ENCODE measurements at regions not wholly inside any gene's neighbourhood (a gene's known extent, or its start where the extent isn't known, plus 50 kb on each side); places are given as distances from the start of the nearest gene placed in this dataset.

- DNase-seq, result no peak
Observed at GRCh38 chr12:105907982-105908381, 230.8 kb downstream of the NUAK1 start.

DNA sequence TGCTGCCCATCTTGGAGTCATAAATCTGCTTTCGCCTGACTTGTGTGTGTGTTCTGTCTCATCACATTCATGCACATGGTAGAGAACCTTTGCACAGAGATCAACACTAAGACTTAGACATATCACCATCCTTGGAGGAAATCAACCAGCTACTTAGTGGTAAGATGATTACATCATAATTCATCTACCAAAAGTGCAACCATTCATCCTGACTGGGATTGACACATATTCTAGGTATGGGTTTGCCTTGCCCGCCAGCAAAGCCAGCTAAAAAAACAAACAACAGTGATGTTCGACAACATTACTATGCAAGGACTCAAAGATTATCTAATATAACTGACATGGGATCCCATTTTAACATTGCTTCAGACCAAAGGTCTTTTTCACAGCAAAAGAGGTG lies 228.7 kb downstream of the NUAK1 start:
- no peak for DNase-seq

- no peak for DNase-seq
Observed at GRCh38 chr12:105911966-105912365, 226.8 kb downstream of the NUAK1 start.

DNA sequence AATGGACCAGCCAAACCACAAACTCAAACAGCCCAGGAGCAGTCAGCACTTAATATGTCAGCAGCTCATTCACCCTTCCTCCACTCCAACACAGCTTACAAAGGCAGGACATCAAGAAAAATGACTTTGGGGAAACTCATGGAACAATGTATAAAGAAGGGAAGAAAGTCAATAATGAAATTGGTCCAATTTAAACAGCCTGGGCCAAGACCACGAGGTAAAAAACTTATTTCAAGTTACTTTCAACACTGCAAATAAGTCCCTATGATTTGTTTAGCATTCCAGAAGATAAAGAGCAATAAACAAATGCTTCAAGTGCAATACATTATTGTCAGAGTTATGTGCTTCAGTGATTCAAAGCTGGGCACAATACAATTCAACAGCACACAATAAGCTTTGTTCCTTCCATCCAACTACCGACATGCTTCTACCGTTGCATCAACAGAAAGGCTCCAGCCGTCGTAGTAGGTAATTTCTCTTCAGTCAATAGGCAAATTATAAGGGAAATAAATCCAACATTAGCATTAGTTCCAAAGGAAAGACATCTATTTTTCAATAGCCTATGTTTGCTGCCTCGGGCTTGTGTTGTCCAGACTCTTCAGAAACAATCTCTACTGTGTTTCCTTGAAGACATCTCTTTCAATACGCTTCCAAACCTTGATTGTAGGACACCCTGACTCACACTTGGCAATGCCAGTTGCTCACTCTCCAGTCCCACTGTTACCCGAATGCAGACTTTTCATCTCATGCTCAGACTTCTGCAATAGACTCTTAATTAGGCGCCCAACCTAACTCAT lies 225.7 kb downstream of the NUAK1 start:
- no peak for DNase-seq

DNA sequence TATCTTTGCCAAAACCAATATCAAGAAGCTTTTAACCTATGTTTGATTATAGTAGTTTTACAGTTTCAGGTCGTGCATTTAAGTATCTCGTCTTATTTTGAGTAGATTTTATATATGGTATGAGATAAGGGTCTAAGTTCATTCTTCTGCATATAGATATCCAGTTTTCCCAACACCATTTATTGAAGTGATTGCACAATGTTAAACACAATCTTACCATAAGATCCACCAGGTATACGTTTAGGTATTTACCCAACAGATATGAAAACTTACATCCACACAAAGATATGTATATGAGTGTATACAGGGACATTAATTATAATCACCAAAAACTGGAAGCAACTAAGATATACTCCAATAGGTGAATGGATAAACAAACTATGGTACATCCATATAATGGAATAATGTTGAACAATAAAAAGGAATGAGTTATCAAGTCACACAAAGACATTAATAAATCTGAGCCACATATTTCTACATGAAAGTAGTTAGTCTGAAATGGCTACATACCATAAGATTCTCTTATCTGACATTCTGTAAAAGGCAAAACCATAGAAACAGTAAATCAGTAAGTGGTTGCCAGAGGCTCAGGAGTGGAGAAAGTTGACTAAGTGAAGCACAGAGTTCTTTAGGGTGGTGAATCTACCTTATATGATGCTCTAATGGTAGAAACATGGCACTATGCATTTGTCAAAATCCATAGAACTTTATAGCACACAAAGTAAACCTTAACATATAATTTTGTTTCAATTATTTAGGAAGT lies 222.6 kb downstream of the NUAK1 start:
- no peak for DNase-seq

GRCh38 chr12:105916760-105917039 lies 222.1 kb downstream of the NUAK1 start:
- DNase-seq, result no peak

GRCh38 chr12:105920161-105920684 lies 218.5 kb downstream of the NUAK1 start:
- DNase-seq, result no peak

DNA sequence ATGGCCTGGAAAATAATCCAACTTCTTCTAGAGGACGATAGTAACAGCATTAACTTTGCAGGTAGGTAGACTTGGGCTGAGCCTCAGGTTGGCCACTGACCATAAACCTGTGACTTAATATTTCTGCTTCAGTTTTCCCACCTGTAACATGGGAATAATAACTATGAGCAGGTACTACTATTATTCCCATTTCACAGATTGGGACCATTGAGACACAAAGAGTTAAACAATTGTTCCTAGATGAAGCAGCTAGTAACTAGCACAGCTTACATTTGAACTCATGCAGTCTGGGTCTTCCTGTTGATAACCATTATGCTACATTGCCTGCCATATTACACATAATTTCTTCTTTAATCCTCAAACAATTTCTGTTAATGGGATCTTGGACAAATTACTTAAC lies 217.7 kb downstream of the NUAK1 start:
- DNase-seq, result no peak

DNA sequence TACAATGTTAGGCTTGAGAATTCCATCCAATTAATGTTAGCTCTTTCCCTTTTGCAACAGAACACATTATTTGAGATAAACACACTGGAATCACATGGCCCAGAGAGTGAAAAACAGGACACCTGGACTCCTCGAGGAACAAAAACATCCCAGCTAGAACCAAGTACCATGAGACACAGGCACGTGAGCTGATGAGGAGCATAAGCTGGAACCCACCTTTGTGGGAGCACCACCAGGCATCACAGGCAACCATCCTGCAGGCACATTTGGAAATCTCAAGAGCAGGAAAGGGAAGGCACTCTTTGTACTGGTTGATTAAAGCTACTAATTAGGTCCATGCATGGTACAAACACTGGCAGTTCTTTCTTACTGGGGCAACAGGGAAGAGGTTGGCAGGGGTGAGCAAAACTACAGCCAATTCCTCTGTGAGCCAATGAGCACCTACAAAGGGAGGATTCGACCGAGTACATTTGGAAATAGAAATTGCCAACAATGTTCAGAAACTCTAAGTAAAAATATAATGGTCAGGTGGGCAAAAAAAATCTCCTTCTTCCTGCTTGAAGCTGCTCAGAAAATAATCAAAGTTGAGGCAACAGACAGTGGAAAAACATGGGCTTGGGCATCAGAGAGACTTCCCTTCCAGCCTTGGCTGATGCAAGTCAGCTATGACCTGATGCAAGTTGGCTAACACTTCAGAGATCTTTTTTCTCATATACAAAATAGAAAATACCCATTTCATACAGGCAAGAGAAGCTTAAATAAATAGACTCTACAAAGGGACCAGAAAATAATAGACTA lies 216.7 kb downstream of the NUAK1 start:
- DNase-seq, result no peak

GRCh38 chr12:105922670-105923102 lies 216.1 kb downstream of the NUAK1 start:
- DNase-seq, result peak; percentile 22

DNA sequence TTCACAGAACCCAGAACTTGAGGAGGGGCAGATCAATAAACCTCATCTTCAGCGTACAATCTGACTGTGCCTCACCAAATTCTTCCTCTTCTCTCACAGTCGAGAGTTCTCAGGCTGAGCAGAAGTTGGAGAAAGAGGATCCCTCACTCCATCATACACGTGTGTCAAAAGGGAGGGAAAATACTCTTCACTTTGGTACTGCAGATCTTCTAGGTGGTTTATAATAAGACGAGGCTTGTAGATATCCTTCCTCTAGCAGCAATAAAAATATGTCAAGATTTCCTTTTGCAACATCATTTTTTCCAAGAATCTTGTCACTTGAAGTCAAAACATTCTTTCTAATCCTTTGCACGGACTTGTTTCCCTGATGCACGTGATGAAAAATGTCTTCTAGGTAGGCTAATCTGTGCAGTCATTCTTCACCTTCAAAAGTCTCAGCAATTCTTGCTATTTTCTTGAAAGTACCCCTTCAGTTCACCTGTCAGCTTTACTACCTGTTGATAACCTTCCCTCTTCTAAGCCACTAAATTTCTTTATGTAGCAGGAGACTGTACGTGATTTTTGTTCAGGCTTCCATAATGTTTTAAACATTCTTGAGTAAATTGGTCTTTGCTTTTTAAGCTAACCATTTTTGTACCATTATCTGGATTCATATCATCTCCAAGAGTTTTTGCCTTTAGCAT lies 214.1 kb downstream of the NUAK1 start:
- no peak for DNase-seq

DNA sequence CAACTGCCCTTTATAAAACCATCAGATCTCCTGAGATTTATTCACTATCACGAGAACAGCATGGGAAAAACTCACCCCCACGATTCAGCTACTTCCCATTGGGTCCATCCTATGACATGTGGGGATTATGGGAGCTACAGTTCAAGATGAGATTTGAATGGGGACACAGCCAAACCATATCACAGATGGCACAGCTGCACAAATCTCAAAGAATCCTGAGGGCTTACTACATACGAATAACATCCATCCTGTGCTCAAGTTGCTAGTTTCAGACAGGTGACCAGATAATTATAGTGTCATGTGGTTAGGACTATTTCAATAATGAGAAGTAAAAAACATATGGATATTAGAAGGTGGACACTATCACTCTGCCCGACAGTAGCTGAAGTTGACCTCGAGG lies 211.2 kb downstream of the NUAK1 start:
- DNase-seq, result no peak

DNA sequence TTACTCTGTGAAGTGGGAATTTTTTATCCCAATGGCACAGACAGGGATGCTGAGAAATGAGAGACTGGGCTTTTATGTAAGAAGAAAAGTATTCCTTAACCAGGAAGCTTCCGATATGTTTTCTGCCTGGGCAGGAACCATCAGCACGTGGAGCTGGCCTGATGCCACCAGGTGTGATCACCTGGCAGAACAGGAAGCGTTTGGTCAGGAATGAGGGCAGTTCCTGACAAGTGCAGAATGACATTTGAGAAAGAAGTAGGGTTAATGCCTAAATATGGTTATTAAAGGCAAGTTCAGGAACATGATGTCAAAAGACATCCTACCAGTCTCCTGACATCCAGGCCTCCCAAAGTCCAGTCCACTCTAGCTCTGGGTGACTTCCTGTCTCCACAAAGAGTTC lies 210.3 kb downstream of the NUAK1 start:
- no peak for DNase-seq

DNA sequence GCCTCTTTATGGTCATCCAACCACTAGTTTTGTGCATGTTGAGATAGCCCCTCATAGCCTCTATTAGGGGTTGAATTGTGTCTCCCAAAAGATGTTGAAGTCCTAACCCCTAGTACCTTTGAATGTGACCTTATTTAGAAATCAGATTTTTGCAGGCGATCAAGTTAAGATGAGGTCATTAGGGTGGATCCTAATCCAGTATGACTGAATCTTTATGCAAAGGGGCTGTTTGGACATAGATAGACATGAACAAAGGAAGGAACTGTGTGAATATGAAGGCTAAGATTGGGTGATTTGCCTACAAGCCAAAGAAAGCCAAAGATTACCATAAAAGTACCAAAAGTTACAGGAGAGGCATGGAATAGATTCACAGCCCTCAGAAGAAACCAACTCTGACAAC lies 209.6 kb downstream of the NUAK1 start:
- DNase-seq, result no peak

- no peak for DNase-seq
Observed at GRCh38 chr12:105930557-105931503, 207.9 kb downstream of the NUAK1 start.

DNA sequence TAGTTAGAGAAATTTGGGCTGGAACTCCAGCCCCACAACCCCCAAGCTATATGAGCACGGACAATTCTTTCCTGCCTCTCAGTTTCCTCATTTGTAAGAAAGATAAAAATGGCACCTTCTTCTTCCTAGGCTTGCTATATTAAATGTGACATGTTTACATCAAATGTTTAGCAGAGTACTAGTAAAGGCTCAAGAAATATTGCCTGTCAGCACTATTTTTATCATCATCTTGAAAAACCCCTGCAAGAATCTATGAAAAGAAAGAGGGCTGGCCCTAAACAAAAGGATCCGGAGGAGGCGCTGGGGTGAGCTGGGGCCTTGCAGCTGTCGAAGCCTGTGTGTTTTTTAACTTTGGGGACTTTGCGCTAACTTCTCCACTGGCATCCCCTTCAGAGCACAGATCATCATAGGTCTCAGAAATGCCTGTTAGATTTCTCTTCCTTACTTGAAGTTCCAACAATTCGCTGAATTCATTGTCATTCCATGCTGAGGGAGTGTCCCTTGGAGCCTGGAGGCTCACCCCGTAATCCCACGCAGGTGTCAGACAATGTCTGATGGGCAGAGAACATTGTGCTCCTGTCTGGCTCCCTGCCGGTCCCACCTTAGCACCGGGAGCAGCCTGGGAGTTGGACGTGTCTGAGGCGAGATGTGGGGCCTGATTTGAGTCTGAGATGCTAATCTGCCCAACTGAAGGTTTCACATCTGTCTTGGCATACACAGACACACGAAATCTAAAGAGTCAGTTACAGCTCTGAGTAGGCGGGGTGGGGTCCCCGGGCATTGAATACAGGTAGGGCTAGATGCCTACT lies 206.8 kb downstream of the NUAK1 start:
- DNase-seq, result no peak

GRCh38 chr12:105933671-105934665 lies 204.8 kb downstream of the NUAK1 start:
- DNase-seq, result peak; percentile 86

GRCh38 chr12:105935106-105935505 lies 203.6 kb downstream of the NUAK1 start:
- DNase-seq, result no peak

GRCh38 chr12:105935981-105936380 lies 202.8 kb downstream of the NUAK1 start:
- DNase-seq, result no peak

Data from T1000 (cell line).